GM12891 (cell line): ENCODE measurements at regions not wholly inside any gene's neighbourhood (a gene's known extent, or its start where the extent isn't known, plus 50 kb on each side); places are given as distances from the start of the nearest gene placed in this dataset.

ENCODE experiments used
- POLR2A ChIP-seq: IDR thresholded peaks from 2 replicates; pipeline ENCODE4 v1.6.1; 2011; ENCODE audit warnings: low read depth, low read length, control low read depth
- POLR2AphosphoS5 ChIP-seq: IDR thresholded peaks from 2 replicates; pipeline ENCODE4 v1.6.1; 2011; ENCODE audit warnings: low read depth, low read length, control low read depth
- POU2F2 ChIP-seq: IDR thresholded peaks from 2 replicates; pipeline ENCODE4 v1.6.1; 2011; ENCODE audit warnings: low read depth, mild to moderate bottlenecking, control low read depth, low read length, moderate library complexity
- SPI1 ChIP-seq: IDR thresholded peaks from 2 replicates; pipeline ENCODE4 v1.6.1; 2011; ENCODE audit warnings: low read depth, low read length, control low read depth
- TAF1 ChIP-seq: IDR thresholded peaks from 2 replicates; pipeline ENCODE4 v1.6.1; 2011; ENCODE audit warnings: low read depth, low read length, control low read depth

DNA sequence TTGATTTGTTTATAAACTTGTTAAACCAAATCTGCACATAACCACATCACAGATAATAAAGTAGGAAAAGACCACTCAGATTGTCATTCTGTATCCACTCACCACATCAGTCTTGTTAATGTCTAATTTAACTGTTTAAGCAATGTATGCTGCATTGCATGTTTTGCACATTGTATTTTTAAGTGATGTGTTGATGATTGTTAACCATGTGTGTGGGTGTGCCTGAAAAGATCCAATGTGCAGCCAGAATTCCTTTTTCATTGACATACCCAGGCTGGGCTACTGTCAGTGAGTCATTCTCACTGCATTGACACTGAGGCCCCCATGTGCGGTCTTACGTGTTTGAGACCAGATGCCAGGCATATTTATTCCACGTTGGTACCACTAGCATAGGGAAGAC is 167.3 kb downstream of the TRMT11 start:
- TF ChIP-seq POLR2AphosphoS5 (no peak), POLR2A (no peak), TAF1 (no peak), SPI1 (no peak), POU2F2 (no peak)
